ENCODE measurements at regions not wholly inside any gene's neighbourhood (a gene's known extent, or its start where the extent isn't known, plus 50 kb on each side); places are given as distances from the start of the nearest gene placed in this dataset.

DNA sequence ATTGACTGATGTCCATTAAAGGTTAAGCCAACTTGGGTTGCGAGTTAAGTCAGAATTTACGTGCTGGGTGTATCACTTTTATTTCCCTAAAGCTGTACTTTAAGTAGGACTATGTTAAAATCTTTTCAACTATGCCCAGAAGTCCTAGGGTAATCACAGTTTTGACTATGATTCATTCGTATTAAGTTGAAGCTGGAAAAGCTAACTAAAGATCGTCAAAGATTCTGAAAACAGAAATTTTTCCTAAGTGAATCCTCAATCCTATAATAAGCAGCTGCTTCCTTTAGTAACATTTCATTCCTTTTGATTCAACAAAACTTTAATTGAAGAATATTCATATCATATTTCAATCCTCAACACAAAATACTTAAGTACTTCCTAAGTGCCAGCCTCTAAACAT lies 460.4 kb downstream of the ACTL7B start:
- no peak for TF ChIP-seq POLR2A (IDR thresholded peaks at IDR 0.05)
- no peak for TF ChIP-seq EP300 (IDR thresholded peaks at IDR 0.05)
